ENCODE measurements at regions not wholly inside any gene's neighbourhood (a gene's known extent, or its start where the extent isn't known, plus 50 kb on each side); places are given as distances from the start of the nearest gene placed in this dataset.

DNA sequence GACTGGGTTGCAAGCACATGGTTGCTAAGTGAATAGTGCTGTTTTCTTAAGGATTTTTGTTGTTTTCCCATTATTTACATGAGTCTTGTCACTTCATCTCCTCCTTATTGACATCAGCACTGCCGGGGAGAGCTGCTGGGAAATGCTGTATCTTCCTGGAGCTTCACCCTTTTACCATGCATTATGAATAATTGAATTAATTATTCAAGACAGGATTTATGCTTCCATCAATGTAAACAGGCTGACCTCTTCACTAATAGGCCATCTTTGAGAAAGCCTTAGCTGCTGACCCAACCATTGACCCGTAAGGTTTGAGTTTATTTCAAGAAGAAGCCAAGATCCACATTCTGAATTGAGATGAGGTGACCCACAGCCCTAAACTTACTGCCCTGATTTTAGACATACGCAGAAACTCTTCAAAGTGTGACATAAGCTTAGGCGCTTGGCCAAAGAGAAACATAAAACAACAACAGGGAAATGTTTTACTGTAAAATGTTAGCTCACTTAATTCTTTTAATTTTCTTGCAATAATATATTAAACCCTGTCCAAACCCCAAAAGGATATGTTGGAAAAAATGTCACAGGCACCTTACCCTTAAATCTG is 365.5 kb upstream of the SYT4 start:
- no peak for DNase-seq (ENCODE audit: low read depth in 2 of 2)

GRCh38 chr18:43648002-43648401 is 370.7 kb upstream of the SYT4 start:
- no peak for DNase-seq (ENCODE audit: low read depth in 2 of 2)

DNA sequence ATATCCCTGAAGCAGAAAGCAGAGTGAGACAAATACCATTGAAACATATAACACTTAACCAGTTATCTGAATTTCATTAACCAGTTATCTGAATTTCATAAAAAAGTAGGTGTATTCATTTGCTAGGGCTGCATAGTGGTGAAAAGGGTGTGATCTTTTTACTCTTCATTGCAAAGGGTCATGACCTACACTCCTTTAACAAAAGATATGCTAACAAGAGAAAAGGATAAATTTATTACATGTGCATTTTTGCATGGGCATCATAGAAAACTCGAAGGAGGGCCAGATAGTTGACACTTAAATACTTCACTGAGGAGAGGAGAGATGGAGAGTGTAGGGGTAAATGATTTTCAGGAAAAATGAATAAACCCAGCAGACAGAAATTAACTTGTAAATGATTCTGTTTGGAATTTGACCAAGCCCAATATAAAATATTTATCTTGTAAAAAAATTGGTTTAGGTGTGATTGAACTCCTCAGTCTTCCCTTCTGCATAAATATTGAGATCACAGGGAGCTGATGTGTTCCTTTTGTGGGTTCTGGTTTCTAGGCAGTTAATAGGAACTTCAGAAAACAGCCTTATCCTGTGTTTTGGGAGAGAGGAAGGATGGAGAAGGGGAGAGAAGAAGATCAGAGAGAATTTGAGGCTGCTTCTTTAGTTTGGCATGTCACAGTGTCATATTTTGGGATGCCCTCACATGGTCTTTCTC is 372.5 kb upstream of the SYT4 start:
- DNase-seq (ENCODE audit: low read depth in 2 of 2) = no peak

DNA sequence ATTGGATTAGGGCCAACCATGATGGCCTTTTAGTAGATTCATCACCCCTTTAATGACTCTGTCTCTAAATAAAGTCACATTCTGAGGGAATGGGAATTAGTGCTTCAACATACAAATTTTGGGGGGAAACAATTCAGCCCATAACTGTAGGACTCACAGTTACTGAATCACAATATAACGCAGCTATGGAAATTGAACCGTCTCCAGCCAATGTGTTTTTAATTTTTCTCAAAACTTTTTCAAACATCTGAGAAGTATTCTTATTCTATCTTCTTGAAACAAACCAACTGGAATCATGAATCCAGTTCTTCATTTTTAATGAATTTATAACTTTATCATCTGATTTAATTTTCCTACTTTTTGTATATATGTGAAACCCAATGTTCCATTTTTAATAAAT is 373.1 kb upstream of the SYT4 start:
- no peak for DNase-seq (ENCODE audit: low read depth in 2 of 2)

GRCh38 chr18:43651057-43651456 is 373.8 kb upstream of the SYT4 start:
- DNase-seq (ENCODE audit: low read depth in 2 of 2) = no peak

- no peak for DNase-seq (ENCODE audit: low read depth in 2 of 2)
Observed at GRCh38 chr18:43656547-43656946, 379.3 kb upstream of the SYT4 start.

GRCh38 chr18:43661570-43661969 is 384.3 kb upstream of the SYT4 start:
- no peak for DNase-seq (ENCODE audit: low read depth in 2 of 2)

DNA sequence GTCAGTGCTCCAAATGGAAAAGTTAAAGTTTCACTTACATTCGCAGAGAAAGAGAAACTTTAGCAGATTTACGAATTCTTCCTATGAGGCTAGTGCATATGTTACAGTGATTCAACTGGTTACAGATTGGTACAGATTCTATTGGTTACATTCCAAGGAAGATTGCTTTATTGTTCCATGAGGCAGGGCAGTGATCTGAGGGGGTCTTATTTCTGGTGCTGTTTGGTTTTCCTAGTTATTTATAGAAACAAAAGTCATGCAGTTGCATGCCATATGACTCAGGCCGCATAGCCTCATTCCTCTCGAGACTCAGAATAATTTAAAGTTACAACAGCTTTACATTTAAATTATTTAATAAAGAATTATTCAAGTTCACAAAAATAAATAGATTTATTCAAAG is 385.4 kb upstream of the SYT4 start:
- no peak for DNase-seq (ENCODE audit: low read depth in 2 of 2)

- DNase-seq (ENCODE audit: low read depth in 2 of 2) = no peak
Observed at GRCh38 chr18:43663159-43663558, 385.9 kb upstream of the SYT4 start.

DNA sequence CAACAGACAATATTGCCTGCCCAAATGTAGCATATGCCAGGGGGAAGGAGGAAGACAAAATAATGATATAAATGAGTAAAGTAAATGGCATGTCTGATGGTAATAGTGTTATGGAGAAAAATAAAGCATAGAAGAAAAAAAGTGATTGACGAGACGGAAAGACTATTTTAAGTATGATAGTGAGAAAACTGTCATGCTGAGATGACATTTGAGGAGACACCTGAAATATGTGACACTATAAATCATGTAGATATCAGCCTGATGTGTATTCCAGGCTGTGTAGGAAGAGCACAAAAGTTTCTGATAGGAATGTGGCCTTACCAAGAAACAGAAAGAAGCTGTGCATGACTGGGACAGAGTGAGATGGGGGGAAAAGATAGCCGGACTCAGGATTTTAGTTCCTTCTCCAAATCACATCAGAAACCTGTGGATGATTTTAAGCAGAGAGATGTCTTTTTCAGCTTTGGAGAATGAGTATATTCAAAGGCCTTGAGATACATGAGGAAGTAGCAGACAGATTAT is 387.3 kb upstream of the SYT4 start:
- no peak for DNase-seq (ENCODE audit: low read depth in 2 of 2)

DNA sequence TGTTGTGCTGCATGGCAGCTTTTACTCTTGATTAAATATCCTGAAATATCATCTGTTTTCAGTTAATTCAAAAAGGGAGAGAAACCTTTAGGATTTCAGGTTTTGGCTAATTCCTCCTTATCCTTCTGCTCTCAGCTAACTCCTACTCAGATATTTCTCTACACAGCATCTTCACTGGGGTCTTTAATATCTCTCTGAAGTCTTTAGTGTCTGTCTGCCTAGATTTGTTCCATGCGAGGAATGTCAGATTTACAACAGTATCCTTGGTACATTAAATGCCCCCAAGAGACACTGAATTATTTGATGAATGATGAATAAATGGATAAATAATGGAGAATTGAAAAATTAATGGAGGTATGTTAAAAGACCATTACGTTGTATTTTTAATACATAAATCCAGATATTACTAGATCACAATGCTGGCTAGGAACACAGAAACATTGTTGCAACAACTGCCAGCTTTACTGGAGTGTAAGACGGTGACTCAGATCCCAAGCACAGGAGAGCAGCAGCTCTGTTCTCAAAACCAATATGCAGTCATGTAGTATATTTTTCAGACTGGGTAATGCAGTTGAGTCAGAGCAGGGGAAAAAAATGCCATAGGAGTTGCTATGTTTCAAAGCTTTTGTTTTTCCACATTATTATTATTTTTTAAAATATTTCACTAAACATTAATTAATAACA is 388.0 kb upstream of the SYT4 start:
- DNase-seq (ENCODE audit: low read depth in 2 of 2) = no peak

DNA sequence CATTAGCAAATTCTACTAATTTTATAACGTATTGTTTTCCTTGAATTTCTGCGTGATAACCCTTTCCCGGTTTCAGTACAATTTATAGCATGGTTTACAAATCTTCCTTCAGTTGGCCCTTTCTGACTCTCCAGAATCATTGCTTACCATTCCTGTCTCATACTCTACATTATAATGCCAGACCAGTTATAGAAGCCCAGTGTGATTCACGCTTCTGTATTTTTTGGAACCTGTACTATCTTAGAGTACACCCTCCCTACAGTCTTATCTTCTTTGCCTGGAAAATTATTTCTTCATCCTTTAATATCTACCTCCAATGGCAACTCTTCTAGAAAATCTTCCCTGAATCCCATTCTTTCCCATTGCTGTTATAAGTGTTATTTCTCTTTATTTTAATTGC is 391.6 kb upstream of the SYT4 start:
- no peak for DNase-seq (ENCODE audit: low read depth in 2 of 2)

GRCh38 chr18:43671431-43671830 is 394.1 kb upstream of the SYT4 start:
- DNase-seq (ENCODE audit: low read depth in 2 of 2) = no peak

GRCh38 chr18:43680096-43680495 is 402.8 kb upstream of the SYT4 start:
- DNase-seq (ENCODE audit: low read depth in 2 of 2) = no peak

- no peak for DNase-seq (ENCODE audit: low read depth in 2 of 2)
Observed at GRCh38 chr18:43681661-43682060, 404.4 kb upstream of the SYT4 start.

DNA sequence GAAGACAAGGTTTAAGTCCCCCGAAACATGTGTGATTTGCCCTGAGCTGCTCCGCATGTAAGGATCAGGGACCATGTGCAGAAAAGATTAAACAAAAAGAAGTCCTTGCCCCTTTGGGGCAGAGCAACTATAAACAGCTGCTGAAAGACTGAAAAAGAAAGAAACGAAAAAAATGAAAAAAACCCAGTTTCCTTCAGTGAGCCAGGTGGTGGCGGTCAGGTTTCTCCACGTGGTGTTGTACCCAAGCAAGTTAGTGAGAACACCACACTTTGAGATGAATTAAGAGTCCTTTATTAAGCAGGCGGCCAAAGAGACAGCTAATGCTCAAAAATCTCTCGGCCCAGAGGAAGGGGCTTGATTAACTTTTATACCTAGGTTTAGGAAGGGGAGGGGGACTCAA is 404.9 kb upstream of the SYT4 start:
- no peak for DNase-seq (ENCODE audit: low read depth in 2 of 2)

DNA sequence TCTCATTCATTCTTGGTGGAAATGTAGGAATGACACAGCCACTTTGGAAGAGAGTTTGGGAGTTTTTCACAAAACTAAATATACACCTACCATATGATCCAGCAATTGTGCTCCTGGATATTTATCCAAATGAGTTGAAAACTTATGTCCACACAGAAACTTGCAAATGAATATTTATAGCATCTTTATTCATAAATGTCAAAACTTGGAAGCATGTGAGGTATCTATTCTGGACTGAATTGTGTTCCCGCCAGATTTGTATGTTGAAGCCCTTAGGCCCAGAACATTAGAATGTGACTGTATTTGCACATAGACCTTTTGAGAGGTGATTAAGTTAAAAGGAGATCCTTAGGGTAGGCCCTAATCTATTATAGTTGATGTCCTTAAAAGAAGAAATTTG is 409.4 kb upstream of the SYT4 start:
- no peak for DNase-seq (ENCODE audit: low read depth in 2 of 2)

- no peak for DNase-seq (ENCODE audit: low read depth in 2 of 2)
Observed at GRCh38 chr18:43692099-43692690, 414.9 kb upstream of the SYT4 start.

DNA sequence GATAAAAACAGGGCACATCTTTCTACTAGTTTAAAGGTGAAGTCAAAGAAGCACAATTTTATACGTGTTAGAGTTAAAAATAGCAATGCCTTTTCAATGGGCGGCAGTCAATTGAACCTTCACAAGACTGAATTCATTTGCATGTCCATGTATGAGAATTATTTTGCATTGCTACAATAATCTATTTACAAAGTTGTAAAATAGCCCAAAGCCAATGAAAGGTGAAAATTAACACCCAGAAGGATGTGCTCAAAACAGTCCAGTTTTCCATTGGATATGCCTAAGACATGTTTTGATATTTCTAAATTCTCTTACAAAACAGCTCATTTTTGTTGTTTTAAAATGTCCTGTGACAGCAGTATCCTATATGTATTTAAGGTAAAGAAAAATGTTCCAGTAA is 425.1 kb upstream of the SYT4 start:
- DNase-seq (ENCODE audit: low read depth in 2 of 2) = no peak

DNA sequence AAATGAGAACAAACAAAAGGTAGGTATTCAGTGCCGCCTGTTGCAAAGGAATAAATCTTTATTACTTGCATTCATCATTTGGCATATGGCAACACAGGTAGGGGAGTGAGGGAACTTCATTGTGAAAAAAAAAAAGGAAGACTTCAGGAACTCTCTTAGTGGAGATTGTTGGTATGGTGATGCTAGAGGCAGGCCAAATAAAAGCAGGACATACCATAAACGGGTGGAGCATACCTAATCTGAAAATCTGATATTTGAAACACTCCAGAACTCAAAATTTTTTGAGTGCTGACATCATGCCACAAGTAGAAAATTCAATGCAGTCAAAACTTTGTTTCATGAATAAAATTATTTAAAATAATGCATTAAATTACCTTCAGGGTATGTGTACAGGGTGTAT is 425.8 kb upstream of the SYT4 start:
- no peak for DNase-seq (ENCODE audit: low read depth in 2 of 2)

DNA sequence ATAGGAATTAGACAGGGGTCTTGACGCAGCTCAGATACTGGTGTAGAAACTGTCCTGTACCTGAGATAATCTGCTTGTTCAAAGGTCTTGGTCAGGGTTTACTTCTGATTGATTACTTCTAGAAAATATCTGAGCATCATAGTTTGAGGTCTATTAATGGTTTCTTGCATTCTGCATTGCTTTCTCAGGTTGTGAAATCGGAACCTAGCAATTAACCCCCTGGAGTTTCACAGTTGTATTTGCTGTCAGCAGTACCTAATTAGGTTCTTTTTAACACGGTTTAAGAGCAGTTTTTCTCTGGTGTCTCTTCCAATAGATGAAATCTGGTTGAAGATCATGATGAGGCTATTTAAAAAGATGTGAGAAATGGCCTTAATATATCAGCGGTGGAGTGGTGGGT is 428.6 kb upstream of the SYT4 start:
- DNase-seq (ENCODE audit: low read depth in 2 of 2) = no peak

- no peak for DNase-seq (ENCODE audit: low read depth in 2 of 2)
Observed at GRCh38 chr18:43710135-43710534, 432.8 kb upstream of the SYT4 start.
